GM21390 (cell line): ENCODE measurements at regions not wholly inside any gene's neighbourhood (a gene's known extent, or its start where the extent isn't known, plus 50 kb on each side); places are given as distances from the start of the nearest gene placed in this dataset.

Experiments used
- ATAC-seq: cut with Tn5 transposase; IDR thresholded peaks from one replicate; pipeline ENCODE4 v1.9.1; 2021; ENCODE audit not compliant: unreplicated experiment

GRCh38 chr2:187139469-187139868 is 290.5 kb upstream of the ZSWIM2 start:
- no peak for ATAC-seq

GRCh38 chr2:187138265-187138664 is 289.3 kb upstream of the ZSWIM2 start:
- ATAC-seq, result no peak

GRCh38 chr2:187136646-187137045 is 287.7 kb upstream of the ZSWIM2 start:
- no peak for ATAC-seq

- no peak for ATAC-seq
Measured at GRCh38 chr2:187134306-187134705, 285.3 kb upstream of the ZSWIM2 start.

- no peak for ATAC-seq
Measured at GRCh38 chr2:187129868-187130267, 280.9 kb upstream of the ZSWIM2 start.

GRCh38 chr2:187129306-187129705 is 280.3 kb upstream of the ZSWIM2 start:
- no peak for ATAC-seq

- ATAC-seq, result no peak
Measured at GRCh38 chr2:187126247-187127005, 277.5 kb upstream of the ZSWIM2 start.

- no peak for ATAC-seq
Measured at GRCh38 chr2:187125318-187125717, 276.3 kb upstream of the ZSWIM2 start.

- no peak for ATAC-seq
Measured at GRCh38 chr2:187124529-187124928, 275.6 kb upstream of the ZSWIM2 start.

- ATAC-seq, result no peak
Measured at GRCh38 chr2:187118331-187119099, 269.5 kb upstream of the ZSWIM2 start.

- no peak for ATAC-seq
Measured at GRCh38 chr2:187117483-187117882, 268.5 kb upstream of the ZSWIM2 start.

GRCh38 chr2:187115627-187116026 is 266.7 kb upstream of the ZSWIM2 start:
- no peak for ATAC-seq

GRCh38 chr2:187107001-187107400 is 258.0 kb upstream of the ZSWIM2 start:
- ATAC-seq, result no peak

- ATAC-seq, result no peak
Measured at GRCh38 chr2:187105218-187105617, 256.2 kb upstream of the ZSWIM2 start.

- no peak for ATAC-seq
Measured at GRCh38 chr2:187102381-187102780, 253.4 kb upstream of the ZSWIM2 start.

- no peak for ATAC-seq
Measured at GRCh38 chr2:187098154-187098553, 249.2 kb upstream of the ZSWIM2 start.

GRCh38 chr2:187093771-187094412 is 244.9 kb upstream of the ZSWIM2 start:
- no peak for ATAC-seq

GRCh38 chr2:187091664-187092063 is 242.7 kb upstream of the ZSWIM2 start:
- no peak for ATAC-seq

GRCh38 chr2:187084524-187084923 is 235.6 kb upstream of the ZSWIM2 start:
- ATAC-seq, result no peak

GRCh38 chr2:187081461-187081860 is 232.5 kb upstream of the ZSWIM2 start:
- no peak for ATAC-seq

GRCh38 chr2:187079901-187080300 is 230.9 kb upstream of the ZSWIM2 start:
- no peak for ATAC-seq

GRCh38 chr2:187078297-187078696 is 229.3 kb upstream of the ZSWIM2 start:
- no peak for ATAC-seq
